Panc1 (cell line): ENCODE measurements at regions not wholly inside any gene's neighbourhood (a gene's known extent, or its start where the extent isn't known, plus 50 kb on each side); places are given as distances from the start of the nearest gene placed in this dataset.

Experiments
- ATAC-seq: fragments of 200-7000 bp; cut with Tn5 transposase; 2 replicates; pipeline ENCODE4 v1.9.1; 2020; ENCODE audit warnings: mild to moderate bottlenecking, moderate library complexity
- BruUV-seq: library from RNA; stranded (reverse); fragments of 400-500 nt; replicated peaks from 2 replicates; lab custom pipeline; 2021; lab: Mats Ljungman, UMichigan
- CTCF ChIA-PET: fragments of 300-600 bp; sonication (Branson Sonifier 250); formaldehyde crosslinking; loops from one replicate; lab custom pipeline; 2022; ENCODE audit warnings: antibody characterized with exemption; lab: Charles Lee
- POLR2A ChIA-PET: fragments of 300-600 bp; sonication (Branson Sonifier 250); formaldehyde crosslinking; loops from one replicate; lab custom pipeline; 2022; ENCODE audit warnings: antibody characterized with exemption; lab: Charles Lee
- DNase-seq: peaks from one replicate; pipeline ENCODE4 v3.0.0-alpha.2; 2010; ENCODE audit warnings: low read depth, low spot score
- H3K27ac ChIP-seq: 2 replicates; pipeline ENCODE4 v1.5.1; 2011; ENCODE audit warnings: mild to moderate bottlenecking, low read length, inconsistent platforms
- H3K27me3 ChIP-seq: fragments of 200-500 bp; sonication (Bioruptor generic); 2 replicates; pipeline ENCODE4 v1.6.0; 2014; ENCODE audit warnings: low read length, inconsistent platforms; ENCODE audit not compliant: control insufficient read depth, insufficient read depth
- H3K36me3 ChIP-seq: fragments of 200-500 bp; sonication (Bioruptor generic); 2 replicates; pipeline ENCODE4 v1.5.1; 2014; ENCODE audit warnings: inconsistent platforms, mild to moderate bottlenecking, low read length, moderate library complexity; ENCODE audit not compliant: control insufficient read depth, insufficient read depth
- H3K4me1 ChIP-seq: 2 replicates; pipeline ENCODE4 v1.5.1; 2011; ENCODE audit warnings: inconsistent platforms, mild to moderate bottlenecking, low read length, moderate library complexity; ENCODE audit not compliant: control insufficient read depth, insufficient read depth
- H3K4me3 ChIP-seq, 2 experiments: 2 replicates each; pipeline ENCODE4 v1.5.1; 2011 to 2012; ENCODE audit warnings: low read depth in 2 of 2, low read length in 2 of 2, mild to moderate bottlenecking in 2 of 2, inconsistent platforms in 1 of 2, moderate library complexity in 1 of 2
- H3K9me3 ChIP-seq: fragments of 200-500 bp; sonication (Bioruptor generic); 2 replicates; pipeline ENCODE4 v1.5.1; 2014; ENCODE audit warnings: low read depth, mild to moderate bottlenecking, inconsistent platforms, low read length, moderate library complexity; ENCODE audit not compliant: control insufficient read depth, insufficient read depth
- POLR2AphosphoS5 ChIP-seq: IDR thresholded peaks from 2 replicates; pipeline ENCODE4 v1.6.1; 2012; ENCODE audit warnings: mild to moderate bottlenecking, low read depth, low read length, moderate library complexity
- SIN3A ChIP-seq: IDR thresholded peaks from 2 replicates; pipeline ENCODE4 v1.6.1; 2012; ENCODE audit warnings: low read depth, mild to moderate bottlenecking, low read length, moderate library complexity, borderline replicate concordance; ENCODE audit not compliant: insufficient read depth
- TCF7L2 ChIP-seq: IDR thresholded peaks from 2 replicates; pipeline ENCODE4 v1.6.1; 2011; ENCODE audit warnings: mild to moderate bottlenecking, low read depth, low read length, inconsistent platforms
- in situ Hi-C: cut with HindIII; loops from 2 replicates; pipeline ENCODE4 v1.10.0; 2016; ENCODE audit warnings: low sequenced_read_pairs, low pct_unique_long_range_greater_than_20kb
- intact Hi-C: fragments of 100-400 bp; cut with micrococcal nuclease; formaldehyde crosslinking; loops from one replicate; pipeline ENCODE4 v1.10.0; 2022; ENCODE audit not compliant: unreplicated experiment
- TF ChIP-seq, protein P1 (sequence below): fragments of 450-650 bp; IDR thresholded peaks from 2 replicates; pipeline ENCODE4 v1.5.1; 2017; ENCODE audit warnings: mild to moderate bottlenecking
- TF ChIP-seq, protein P2 (sequence below), 2 experiments: IDR thresholded peaks; 2 replicates each; pipeline ENCODE4 v1.6.1; 2011 to 2012; ENCODE audit warnings: low read depth in 2 of 2, control low read depth in 1 of 2, low read length in 1 of 2, mild to moderate bottlenecking in 1 of 2, moderate library complexity in 1 of 2; ENCODE audit not compliant: insufficient read depth in 1 of 2

DNA sequence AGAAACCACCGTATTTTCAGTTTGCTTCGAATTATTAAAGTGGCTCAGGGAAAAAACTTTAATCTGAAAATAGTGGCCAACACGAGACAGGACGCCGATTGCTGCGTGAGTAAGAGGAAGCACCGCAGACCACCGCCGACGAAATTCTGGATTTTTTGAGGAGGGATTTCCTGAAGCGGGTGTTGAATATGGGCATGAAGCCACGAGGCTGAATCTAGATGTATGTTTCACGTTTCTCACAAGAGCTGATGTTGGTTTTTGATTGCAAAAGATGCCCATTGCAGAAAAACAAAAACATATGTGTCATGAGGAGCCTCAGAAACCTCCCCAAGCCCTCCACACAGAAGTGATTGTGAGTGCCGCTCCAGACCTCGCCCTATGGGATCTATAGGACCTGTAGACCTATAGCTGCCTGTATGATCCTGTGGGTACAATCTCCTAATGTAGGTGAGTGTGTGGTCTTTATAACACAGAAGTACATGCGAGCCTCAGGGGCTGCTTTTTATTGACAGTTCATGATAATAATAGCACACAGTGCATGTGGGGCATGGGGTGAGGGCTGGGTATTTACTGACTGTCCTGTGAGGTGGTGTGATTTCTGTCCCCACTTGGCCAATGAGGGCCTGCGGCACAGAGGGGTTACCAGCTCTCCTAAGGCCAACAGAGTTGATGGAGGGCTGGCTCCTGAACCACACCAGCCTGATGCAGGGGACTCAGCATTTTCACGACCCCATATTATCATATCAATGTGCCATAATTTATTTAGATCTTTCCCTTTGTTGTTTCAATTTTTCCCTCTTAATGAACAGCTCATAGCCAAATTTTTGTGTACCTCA is 243.9 kb downstream of the DLL1 start:
- in situ Hi-C loops: no loop called here
- Histone ChIP-seq H3K36me3 (no peaks in the 10 kb centered on the region), H3K9me3 (no peaks in the 10 kb centered on the region), H3K4me1 (no peaks in the 10 kb centered on the region), H3K27me3 (peaks cover 13% of the 10 kb centered on the region), H3K4me3 (no peak overlapping the region), H3K27ac (no peak overlapping the region)
- DNase-seq (no peak), ATAC-seq (no peak)
- intact Hi-C loops: no loop called here
- TF ChIP-seq, protein P1, sequence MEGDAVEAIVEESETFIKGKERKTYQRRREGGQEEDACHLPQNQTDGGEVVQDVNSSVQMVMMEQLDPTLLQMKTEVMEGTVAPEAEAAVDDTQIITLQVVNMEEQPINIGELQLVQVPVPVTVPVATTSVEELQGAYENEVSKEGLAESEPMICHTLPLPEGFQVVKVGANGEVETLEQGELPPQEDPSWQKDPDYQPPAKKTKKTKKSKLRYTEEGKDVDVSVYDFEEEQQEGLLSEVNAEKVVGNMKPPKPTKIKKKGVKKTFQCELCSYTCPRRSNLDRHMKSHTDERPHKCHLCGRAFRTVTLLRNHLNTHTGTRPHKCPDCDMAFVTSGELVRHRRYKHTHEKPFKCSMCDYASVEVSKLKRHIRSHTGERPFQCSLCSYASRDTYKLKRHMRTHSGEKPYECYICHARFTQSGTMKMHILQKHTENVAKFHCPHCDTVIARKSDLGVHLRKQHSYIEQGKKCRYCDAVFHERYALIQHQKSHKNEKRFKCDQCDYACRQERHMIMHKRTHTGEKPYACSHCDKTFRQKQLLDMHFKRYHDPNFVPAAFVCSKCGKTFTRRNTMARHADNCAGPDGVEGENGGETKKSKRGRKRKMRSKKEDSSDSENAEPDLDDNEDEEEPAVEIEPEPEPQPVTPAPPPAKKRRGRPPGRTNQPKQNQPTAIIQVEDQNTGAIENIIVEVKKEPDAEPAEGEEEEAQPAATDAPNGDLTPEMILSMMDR: no peak
- TF ChIP-seq TCF7L2 (no peak), POLR2AphosphoS5 (no peak), SIN3A (no peak)
- TF ChIP-seq, protein P2, sequence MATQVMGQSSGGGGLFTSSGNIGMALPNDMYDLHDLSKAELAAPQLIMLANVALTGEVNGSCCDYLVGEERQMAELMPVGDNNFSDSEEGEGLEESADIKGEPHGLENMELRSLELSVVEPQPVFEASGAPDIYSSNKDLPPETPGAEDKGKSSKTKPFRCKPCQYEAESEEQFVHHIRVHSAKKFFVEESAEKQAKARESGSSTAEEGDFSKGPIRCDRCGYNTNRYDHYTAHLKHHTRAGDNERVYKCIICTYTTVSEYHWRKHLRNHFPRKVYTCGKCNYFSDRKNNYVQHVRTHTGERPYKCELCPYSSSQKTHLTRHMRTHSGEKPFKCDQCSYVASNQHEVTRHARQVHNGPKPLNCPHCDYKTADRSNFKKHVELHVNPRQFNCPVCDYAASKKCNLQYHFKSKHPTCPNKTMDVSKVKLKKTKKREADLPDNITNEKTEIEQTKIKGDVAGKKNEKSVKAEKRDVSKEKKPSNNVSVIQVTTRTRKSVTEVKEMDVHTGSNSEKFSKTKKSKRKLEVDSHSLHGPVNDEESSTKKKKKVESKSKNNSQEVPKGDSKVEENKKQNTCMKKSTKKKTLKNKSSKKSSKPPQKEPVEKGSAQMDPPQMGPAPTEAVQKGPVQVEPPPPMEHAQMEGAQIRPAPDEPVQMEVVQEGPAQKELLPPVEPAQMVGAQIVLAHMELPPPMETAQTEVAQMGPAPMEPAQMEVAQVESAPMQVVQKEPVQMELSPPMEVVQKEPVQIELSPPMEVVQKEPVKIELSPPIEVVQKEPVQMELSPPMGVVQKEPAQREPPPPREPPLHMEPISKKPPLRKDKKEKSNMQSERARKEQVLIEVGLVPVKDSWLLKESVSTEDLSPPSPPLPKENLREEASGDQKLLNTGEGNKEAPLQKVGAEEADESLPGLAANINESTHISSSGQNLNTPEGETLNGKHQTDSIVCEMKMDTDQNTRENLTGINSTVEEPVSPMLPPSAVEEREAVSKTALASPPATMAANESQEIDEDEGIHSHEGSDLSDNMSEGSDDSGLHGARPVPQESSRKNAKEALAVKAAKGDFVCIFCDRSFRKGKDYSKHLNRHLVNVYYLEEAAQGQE (IDR thresholded peaks at IDR 0.05; ENCODE audit: insufficient read depth in 1 of 2, low read depth in 2 of 2, low read length in 1 of 2): no peak
- BruUV-seq: no TSS peak
- ChIA-PET CTCF (no interaction called here), POLR2A (no interaction called here)

GRCh38 chr6:170045981-170046667 is 244.8 kb downstream of the DLL1 start:
- H3K27me3 ChIP-seq: peaks cover 18% of the 10 kb centered on the region
- TF ChIP-seq POLR2AphosphoS5: no peak
- no peak for TF ChIP-seq SIN3A
- TF ChIP-seq, protein P2 (IDR thresholded peaks at IDR 0.05; ENCODE audit: insufficient read depth in 1 of 2, low read depth in 2 of 2, low read length in 1 of 2): no peak
- TF ChIP-seq, protein P1: no peak
- no peak for TF ChIP-seq TCF7L2

More at GRCh38 chr6:170045981-170046667, 244.8 kb downstream of the DLL1 start:
- ATAC-seq: no peak
- no peaks in the 10 kb centered on the region for H3K4me1 ChIP-seq
- H3K9me3 ChIP-seq: no peaks in the 10 kb centered on the region
- ChIA-PET POLR2A (no interaction called here), CTCF (no interaction called here)
- H3K4me3 ChIP-seq: no peak overlapping the region
- no peak overlapping the region for H3K27ac ChIP-seq
- no TSS peak for BruUV-seq
- H3K36me3 ChIP-seq: no peaks in the 10 kb centered on the region
- DNase-seq: no peak
- in situ Hi-C loops: no loop called here
- intact Hi-C loops: no loop called here
